ENCODE measurements at regions not wholly inside any gene's neighbourhood (a gene's known extent, or its start where the extent isn't known, plus 50 kb on each side); places are given as distances from the start of the nearest gene placed in this dataset.

GRCh38 chr18:76205906-76206305 lies 289.1 kb downstream of the ZNF516 start:
- DNase-seq (ENCODE audit: extremely low read depth, low read depth), result no peak

GRCh38 chr18:76203552-76203951 lies 291.5 kb downstream of the ZNF516 start:
- no peak for DNase-seq (ENCODE audit: extremely low read depth, low read depth)

- DNase-seq (ENCODE audit: extremely low read depth, low read depth), result no peak
Observed at GRCh38 chr18:76202322-76202721, 292.7 kb downstream of the ZNF516 start.

GRCh38 chr18:76195601-76196000 lies 299.4 kb downstream of the ZNF516 start:
- DNase-seq (ENCODE audit: extremely low read depth, low read depth), result no peak

- DNase-seq (ENCODE audit: extremely low read depth, low read depth), result no peak
Observed at GRCh38 chr18:76188097-76188496, 306.9 kb downstream of the ZNF516 start.

- no peak for DNase-seq (ENCODE audit: extremely low read depth, low read depth)
Observed at GRCh38 chr18:76179257-76179656, 315.8 kb downstream of the ZNF516 start.

- DNase-seq (ENCODE audit: extremely low read depth, low read depth), result no peak
Observed at GRCh38 chr18:76177160-76177559, 317.9 kb downstream of the ZNF516 start.

GRCh38 chr18:76174451-76174850 lies 320.6 kb downstream of the ZNF516 start:
- DNase-seq (ENCODE audit: extremely low read depth, low read depth), result no peak

- DNase-seq (ENCODE audit: extremely low read depth, low read depth), result no peak
Observed at GRCh38 chr18:76169733-76170132, 325.3 kb downstream of the ZNF516 start.

- no peak for DNase-seq (ENCODE audit: extremely low read depth, low read depth)
Observed at GRCh38 chr18:76167845-76168621, 327.0 kb downstream of the ZNF516 start.

GRCh38 chr18:76167410-76167809 lies 327.6 kb downstream of the ZNF516 start:
- no peak for DNase-seq (ENCODE audit: extremely low read depth, low read depth)

GRCh38 chr18:76162886-76163285 lies 332.2 kb downstream of the ZNF516 start:
- no peak for DNase-seq (ENCODE audit: extremely low read depth, low read depth)

- DNase-seq (ENCODE audit: extremely low read depth, low read depth), result no peak
Observed at GRCh38 chr18:76161983-76162382, 333.1 kb downstream of the ZNF516 start.

- no peak for DNase-seq (ENCODE audit: extremely low read depth, low read depth)
Observed at GRCh38 chr18:76153691-76154090, 341.4 kb downstream of the ZNF516 start.

- DNase-seq (ENCODE audit: extremely low read depth, low read depth), result no peak
Observed at GRCh38 chr18:76149734-76150133, 345.3 kb downstream of the ZNF516 start.

- no peak for DNase-seq (ENCODE audit: extremely low read depth, low read depth)
Observed at GRCh38 chr18:76149284-76149683, 345.8 kb downstream of the ZNF516 start.

GRCh38 chr18:76145521-76146376 lies 349.3 kb downstream of the ZNF516 start:
- no peak for DNase-seq (ENCODE audit: extremely low read depth, low read depth)

GRCh38 chr18:76144844-76145243 lies 350.2 kb downstream of the ZNF516 start:
- no peak for DNase-seq (ENCODE audit: extremely low read depth, low read depth)

GRCh38 chr18:76142611-76143010 lies 352.4 kb downstream of the ZNF516 start:
- DNase-seq (ENCODE audit: extremely low read depth, low read depth), result no peak

GRCh38 chr18:76139844-76140243 lies 355.2 kb downstream of the ZNF516 start:
- DNase-seq (ENCODE audit: extremely low read depth, low read depth), result no peak

GRCh38 chr18:76137216-76137615 lies 357.8 kb downstream of the ZNF516 start:
- DNase-seq (ENCODE audit: extremely low read depth, low read depth), result no peak

- no peak for DNase-seq (ENCODE audit: extremely low read depth, low read depth)
Observed at GRCh38 chr18:76136701-76137100, 358.3 kb downstream of the ZNF516 start.
